Effector memory CD8-positive, alpha-beta T cell (primary cell): ENCODE measurements at regions not wholly inside any gene's neighbourhood (a gene's known extent, or its start where the extent isn't known, plus 50 kb on each side); places are given as distances from the start of the nearest gene placed in this dataset.

Experiments
- ATAC-seq: fragments of 150-1000 bp; cut with Tn5 transposase; replicated peaks from 2 replicates; pipeline ENCODE4 v1.10.0; 2021; ENCODE audit warnings: mild to moderate bottlenecking, moderate library complexity
- DNase-seq, 3 experiments: peaks; one replicate each; pipeline ENCODE4 v3.0.0; 2021
- H3K27ac Mint-ChIP-seq, 2 donors: one replicate each; pipeline ENCODE4 v1.8.0; 2022; ENCODE audit warnings: mild to moderate bottlenecking in 2 of 2, mixed read lengths in 2 of 2, moderate library complexity in 2 of 2
- H3K27me3 Mint-ChIP-seq, 2 donors: one replicate each; pipeline ENCODE4 v1.8.0; 2022; ENCODE audit warnings: mixed read lengths in 2 of 2
- H3K36me3 Mint-ChIP-seq: one replicate; pipeline ENCODE4 v1.8.0; 2022; ENCODE audit warnings: mild to moderate bottlenecking, moderate library complexity, mixed read lengths; ENCODE audit not compliant: insufficient read depth
- H3K4me1 Mint-ChIP-seq, 2 donors: one replicate each; pipeline ENCODE4 v1.8.0; 2022; ENCODE audit warnings: low read depth in 2 of 2, mixed read lengths in 2 of 2
- H3K4me3 Mint-ChIP-seq, 2 donors: one replicate each; pipeline ENCODE4 v1.8.0; 2022; ENCODE audit warnings: mild to moderate bottlenecking in 2 of 2, mixed read lengths in 2 of 2, moderate library complexity in 2 of 2
- H3K9me3 Mint-ChIP-seq, 2 donors: one replicate each; pipeline ENCODE4 v1.8.0; 2022; ENCODE audit warnings: mixed read lengths in 2 of 2

DNA sequence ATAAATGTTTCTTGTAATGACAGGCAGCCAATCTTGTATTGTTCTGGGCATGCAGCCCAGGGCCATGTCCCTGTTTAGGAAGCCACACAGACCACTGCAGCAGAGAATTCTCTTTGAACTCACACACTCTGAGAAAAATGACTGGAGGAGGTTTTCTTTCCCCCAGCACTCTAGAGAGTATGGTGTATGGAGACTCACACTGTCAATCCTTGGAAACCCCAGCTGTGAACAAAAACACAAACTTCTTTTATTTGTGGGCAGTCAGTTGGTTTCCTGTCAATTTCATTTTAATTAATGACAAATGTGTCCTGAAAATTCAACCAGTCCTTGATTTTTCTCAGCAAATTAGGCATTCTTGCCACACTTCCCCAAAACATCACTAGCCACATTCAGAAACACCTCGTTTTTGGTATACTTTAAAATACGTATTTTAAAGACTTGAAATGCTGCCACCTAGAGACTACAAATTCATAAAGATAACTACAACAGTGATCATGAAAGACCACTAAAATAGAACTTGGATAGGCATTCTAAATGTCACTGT lies 52.9 kb upstream of the UFL1 start:
- Mint-ChIP-seq H3K36me3 (no peaks in the 10 kb centered on the region), H3K4me3 (no peak overlapping the region), H3K4me1 (peaks cover 19% of the 10 kb centered on the region in 2 donors), H3K9me3 (no peaks in the 10 kb centered on the region), H3K27ac (no peak overlapping the region), H3K27me3 (no peaks in the 10 kb centered on the region)
- ATAC-seq: no peak
- DNase-seq: no peak

DNA sequence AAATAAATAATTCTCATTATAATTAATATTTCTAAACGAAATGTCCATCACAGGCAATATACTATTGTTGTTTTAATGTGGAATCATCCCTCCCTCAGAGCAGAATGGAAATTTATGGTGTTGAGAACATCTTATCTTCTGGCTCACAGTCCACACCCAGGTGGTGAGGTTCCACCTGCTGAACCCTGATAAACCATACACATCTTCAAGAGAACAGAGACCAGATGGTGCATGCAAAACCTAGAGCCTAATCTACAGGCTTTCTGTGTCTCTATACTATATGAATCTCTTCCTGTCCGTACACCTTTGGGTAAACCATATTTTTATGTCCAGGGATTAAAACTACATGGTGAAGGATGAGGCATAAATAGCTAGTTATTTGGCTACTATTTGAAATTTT lies 52.3 kb upstream of the UFL1 start:
- Mint-ChIP-seq H3K27me3 (no peaks in the 10 kb centered on the region), H3K9me3 (no peaks in the 10 kb centered on the region), H3K36me3 (no peaks in the 10 kb centered on the region), H3K4me1 (peaks cover 19% of the 10 kb centered on the region in 2 donors), H3K4me3 (no peak overlapping the region), H3K27ac (no peak overlapping the region)
- ATAC-seq (no peak), DNase-seq (no peak)

DNA sequence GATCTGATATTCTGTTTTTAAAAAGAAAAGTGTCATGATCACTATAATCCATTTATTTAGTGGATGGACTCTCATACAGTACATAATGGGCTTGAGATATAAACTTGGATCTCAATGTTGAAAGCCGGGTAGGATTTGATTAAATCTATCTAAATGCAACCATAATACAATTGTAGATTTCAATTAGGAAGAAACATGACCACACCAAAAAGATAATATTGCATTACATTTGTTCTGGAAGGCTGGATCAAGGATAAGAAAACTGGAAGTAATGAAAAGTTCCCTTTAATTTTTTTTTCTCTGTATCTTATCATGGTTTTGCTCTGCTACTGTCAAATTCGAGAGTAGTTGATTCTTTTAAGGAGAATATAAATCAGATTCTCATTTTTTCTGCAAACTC lies 51.3 kb upstream of the UFL1 start:
- no peak overlapping the region for H3K27ac Mint-ChIP-seq
- no peaks in the 10 kb centered on the region for H3K36me3 Mint-ChIP-seq
- DNase-seq (no peak), ATAC-seq (no peak)
- no peaks in the 10 kb centered on the region for H3K9me3 Mint-ChIP-seq
- no peaks in the 10 kb centered on the region for H3K27me3 Mint-ChIP-seq
- H3K4me3 Mint-ChIP-seq: no peak overlapping the region
- peaks cover 15% of the 10 kb centered on the region in 2 donors for H3K4me1 Mint-ChIP-seq
